Endothelial cell of umbilical vein (primary cell): ENCODE measurements at regions not wholly inside any gene's neighbourhood (a gene's known extent, or its start where the extent isn't known, plus 50 kb on each side); places are given as distances from the start of the nearest gene placed in this dataset.

Experiments used
- CTCF ChIP-seq, 2 donors: IDR thresholded peaks; 1 replicate in 1 of 2; 2 replicates in 1 of 2; pipeline ENCODE4 v1.5.1; 2011; ENCODE audit warnings: low read length in 2 of 2, mild to moderate bottlenecking in 2 of 2, moderate library complexity in 2 of 2, control low read depth in 1 of 2, inconsistent platforms in 1 of 2, low read depth in 1 of 2; ENCODE audit not compliant: insufficient read depth in 1 of 2; ENCODE audit errors: extremely low read depth in 1 of 2
- MAX ChIP-seq: IDR thresholded peaks from 2 replicates; pipeline ENCODE4 v1.6.1; 2011; ENCODE audit not compliant: insufficient read depth, insufficient read length

DNA sequence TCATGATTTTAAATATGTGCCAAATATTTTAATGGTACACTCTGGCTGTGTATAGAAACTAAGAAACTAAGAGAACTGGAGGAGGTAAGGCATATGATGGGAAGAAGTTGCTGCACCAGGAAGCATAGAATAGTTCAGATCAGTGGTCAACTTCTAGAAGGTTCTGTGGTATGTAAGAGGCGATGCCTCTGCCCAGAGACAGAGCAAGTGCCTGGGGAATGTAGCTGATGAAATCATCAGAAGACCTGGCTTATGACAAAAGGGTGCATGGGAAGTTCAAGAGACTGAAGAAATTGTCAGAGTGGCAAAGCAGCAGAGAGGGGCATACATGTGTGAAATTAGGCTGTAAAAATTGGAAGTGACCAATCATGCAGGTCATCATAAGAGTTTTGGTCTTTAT, 580.8 kb downstream of the BMP2 start:
- TF ChIP-seq MAX (no peak), CTCF (IDR thresholded peaks at IDR 0.05; ENCODE audit: extremely low read depth in 1 of 2, insufficient read depth in 1 of 2, low read depth in 1 of 2, low read length in 2 of 2) (no peak)
